ENCODE measurements at regions not wholly inside any gene's neighbourhood (a gene's known extent, or its start where the extent isn't known, plus 50 kb on each side); places are given as distances from the start of the nearest gene placed in this dataset.

DNA sequence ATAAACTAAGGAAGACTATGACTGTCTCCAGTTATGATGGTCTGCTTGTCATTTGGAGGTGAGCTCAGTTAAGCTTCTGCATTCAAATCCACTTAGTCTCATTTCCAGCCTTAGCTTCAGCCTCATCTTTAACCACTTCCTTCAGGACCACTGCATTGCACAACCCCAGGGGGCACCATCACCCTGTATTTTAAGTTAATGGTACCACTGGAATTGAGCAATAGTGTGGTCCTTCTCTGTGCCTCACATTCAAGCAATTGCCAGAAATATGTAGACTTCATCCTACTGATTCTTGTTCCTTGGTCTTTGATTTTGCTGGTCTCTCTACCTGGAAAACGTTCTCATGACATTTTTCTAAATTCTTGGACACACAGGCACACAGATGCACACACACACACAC is 131.5 kb upstream of the PTPN3 start:
- BruUV-seq (replicated peaks) = no TSS peak
- DNase-seq (ENCODE audit: low spot score) = no peak
- POLR2A ChIA-PET (ENCODE audit: low non-redundant PET) = no interaction called here
- H3K27ac ChIP-seq (ENCODE audit: low read depth, low read length, poor library complexity, severe bottlenecking) = no peak overlapping the region
- H3K4me1 ChIP-seq (ENCODE audit: insufficient read depth, low read length, poor library complexity, severe bottlenecking) = no peaks in the 10 kb centered on the region
- no peak overlapping the region for H3K4me3 ChIP-seq (ENCODE audit: low read depth, low read length, poor library complexity, severe bottlenecking)
- peaks cover 2% of the 10 kb centered on the region for H3K27me3 ChIP-seq (replicated peaks; ENCODE audit: insufficient read depth, low read depth, low read length, poor library complexity)
- no peak for TF ChIP-seq EZH2 (IDR thresholded peaks at IDR 0.05; ENCODE audit: borderline replicate concordance, low read depth, low read length, poor library complexity, severe bottlenecking)
- TF ChIP-seq, protein P1, sequence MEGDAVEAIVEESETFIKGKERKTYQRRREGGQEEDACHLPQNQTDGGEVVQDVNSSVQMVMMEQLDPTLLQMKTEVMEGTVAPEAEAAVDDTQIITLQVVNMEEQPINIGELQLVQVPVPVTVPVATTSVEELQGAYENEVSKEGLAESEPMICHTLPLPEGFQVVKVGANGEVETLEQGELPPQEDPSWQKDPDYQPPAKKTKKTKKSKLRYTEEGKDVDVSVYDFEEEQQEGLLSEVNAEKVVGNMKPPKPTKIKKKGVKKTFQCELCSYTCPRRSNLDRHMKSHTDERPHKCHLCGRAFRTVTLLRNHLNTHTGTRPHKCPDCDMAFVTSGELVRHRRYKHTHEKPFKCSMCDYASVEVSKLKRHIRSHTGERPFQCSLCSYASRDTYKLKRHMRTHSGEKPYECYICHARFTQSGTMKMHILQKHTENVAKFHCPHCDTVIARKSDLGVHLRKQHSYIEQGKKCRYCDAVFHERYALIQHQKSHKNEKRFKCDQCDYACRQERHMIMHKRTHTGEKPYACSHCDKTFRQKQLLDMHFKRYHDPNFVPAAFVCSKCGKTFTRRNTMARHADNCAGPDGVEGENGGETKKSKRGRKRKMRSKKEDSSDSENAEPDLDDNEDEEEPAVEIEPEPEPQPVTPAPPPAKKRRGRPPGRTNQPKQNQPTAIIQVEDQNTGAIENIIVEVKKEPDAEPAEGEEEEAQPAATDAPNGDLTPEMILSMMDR (conservative IDR thresholded peaks at IDR 0.05; ENCODE audit: low read depth, low read length) = no peak
- H3K9me3 ChIP-seq (ENCODE audit: low read depth, low read length, poor library complexity, severe bottlenecking) = no peaks in the 10 kb centered on the region
- no peaks in the 10 kb centered on the region for H3K36me3 ChIP-seq (ENCODE audit: insufficient read depth, low read length, poor library complexity, severe bottlenecking)
- CTCF ChIA-PET = no interaction called here
- intact Hi-C loops (cut with micrococcal nuclease; ENCODE audit: unreplicated experiment) = no loop called here

DNA sequence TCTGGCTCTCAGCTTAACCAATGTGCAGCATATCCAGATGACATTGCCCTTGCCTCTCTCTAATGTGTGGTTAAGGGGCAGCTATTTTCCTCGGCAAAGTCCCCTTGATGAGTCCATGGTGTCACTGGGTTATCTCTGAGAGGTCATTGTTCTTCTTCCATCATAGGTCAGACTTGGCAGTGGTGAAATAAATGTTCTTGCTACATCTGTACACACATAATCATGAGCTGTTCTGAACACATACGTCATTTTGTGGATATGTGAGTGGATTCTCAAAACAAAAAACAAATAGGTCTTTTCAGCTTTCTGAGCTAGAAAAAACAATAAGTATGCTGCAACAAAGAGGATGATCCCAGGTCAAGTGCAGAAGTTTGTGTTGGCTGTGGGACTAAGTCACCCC is 134.7 kb upstream of the PTPN3 start:
- Histone ChIP-seq H3K27ac (ENCODE audit: low read depth, low read length, poor library complexity, severe bottlenecking) (no peak overlapping the region), H3K4me1 (ENCODE audit: insufficient read depth, low read length, poor library complexity, severe bottlenecking) (no peaks in the 10 kb centered on the region), H3K4me3 (ENCODE audit: low read depth, low read length, poor library complexity, severe bottlenecking) (no peak overlapping the region), H3K36me3 (ENCODE audit: insufficient read depth, low read length, poor library complexity, severe bottlenecking) (no peaks in the 10 kb centered on the region), H3K27me3 (replicated peaks; ENCODE audit: insufficient read depth, low read depth, low read length, poor library complexity) (no peaks in the 10 kb centered on the region), H3K9me3 (ENCODE audit: low read depth, low read length, poor library complexity, severe bottlenecking) (no peaks in the 10 kb centered on the region)
- BruUV-seq (replicated peaks) = no TSS peak
- intact Hi-C loops (cut with micrococcal nuclease; ENCODE audit: unreplicated experiment) = no loop called here
- ChIA-PET CTCF (interaction anchor here (0.5 kb wide), 1 partner anchor 25 kb away, joined by 6 read pairs; no protein-coding TSS in a partner anchor), POLR2A (ENCODE audit: low non-redundant PET) (no interaction called here)
- no peak for TF ChIP-seq EZH2 (IDR thresholded peaks at IDR 0.05; ENCODE audit: borderline replicate concordance, low read depth, low read length, poor library complexity, severe bottlenecking)
- TF ChIP-seq, protein P1 (conservative IDR thresholded peaks at IDR 0.05; ENCODE audit: low read depth, low read length) = no peak
- no peak for DNase-seq (ENCODE audit: low spot score)

DNA sequence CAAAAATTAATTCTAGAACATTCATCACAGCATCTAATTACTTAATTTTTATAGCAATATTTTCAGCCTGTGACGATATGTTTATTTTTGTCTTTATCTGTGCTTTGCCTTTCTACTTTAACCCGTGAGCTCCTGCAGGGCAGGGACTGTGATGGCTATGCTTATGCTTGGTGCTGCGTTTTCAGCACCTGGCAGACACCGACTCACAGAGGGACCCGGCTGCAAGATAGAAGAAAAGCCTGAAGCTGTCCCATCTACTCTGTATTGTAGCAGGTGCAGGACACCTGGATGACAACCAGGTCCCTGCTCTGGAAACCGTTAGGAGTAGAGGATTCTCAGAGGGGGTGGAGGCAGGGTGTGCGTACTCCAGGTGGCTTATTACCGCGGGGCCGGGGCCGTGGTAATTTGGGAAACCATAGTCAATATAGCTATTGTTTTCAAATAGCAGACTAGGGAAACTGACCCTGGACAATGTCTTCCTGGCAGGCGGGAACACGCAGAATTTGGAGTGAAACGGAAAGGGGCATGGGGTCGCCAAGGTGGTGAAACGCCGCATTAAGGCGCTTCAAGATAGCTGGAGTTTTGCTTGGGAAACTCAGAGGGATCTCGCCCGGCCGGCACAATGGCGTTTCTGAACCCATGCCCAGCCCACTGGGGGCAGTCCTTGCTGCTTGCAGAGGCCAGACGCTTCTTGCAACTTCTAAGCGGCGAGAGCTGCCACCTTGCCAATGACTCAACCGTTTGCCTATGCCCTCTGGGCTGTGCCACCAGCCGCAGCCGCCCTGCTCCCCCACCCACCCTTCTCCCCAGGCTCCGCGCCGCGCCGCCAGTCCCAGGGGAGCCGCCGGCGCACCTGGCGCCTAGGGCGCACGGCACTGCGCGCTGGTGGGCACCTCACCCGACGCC is 140.1 kb upstream of the PALM2AKAP2 start:
- intact Hi-C loops (cut with micrococcal nuclease; ENCODE audit: unreplicated experiment) = no loop called here
- Histone ChIP-seq H3K27ac (ENCODE audit: low read depth, low read length, poor library complexity, severe bottlenecking) (no peak overlapping the region), H3K27me3 (replicated peaks; ENCODE audit: insufficient read depth, low read depth, low read length, poor library complexity) (peaks cover 44% of the 10 kb centered on the region), H3K4me3 (ENCODE audit: low read depth, low read length, poor library complexity, severe bottlenecking) (peak overlapping the region; percentile 43), H3K4me1 (ENCODE audit: insufficient read depth, low read length, poor library complexity, severe bottlenecking) (peaks cover 4% of the 10 kb centered on the region), H3K36me3 (ENCODE audit: insufficient read depth, low read length, poor library complexity, severe bottlenecking) (no peaks in the 10 kb centered on the region), H3K9me3 (ENCODE audit: low read depth, low read length, poor library complexity, severe bottlenecking) (no peaks in the 10 kb centered on the region)
- CTCF ChIA-PET = interaction anchor here (0.7 kb wide), 1 partner anchor 350 kb away, joined by 3 read pairs; no protein-coding TSS in a partner anchor
- POLR2A ChIA-PET (ENCODE audit: low non-redundant PET) = no interaction called here
- TF ChIP-seq, protein P1 (conservative IDR thresholded peaks at IDR 0.05; ENCODE audit: low read depth, low read length) = no peak
- no peak for TF ChIP-seq EZH2 (IDR thresholded peaks at IDR 0.05; ENCODE audit: borderline replicate concordance, low read depth, low read length, poor library complexity, severe bottlenecking)
- DNase-seq (ENCODE audit: low spot score) = peak; percentile 11
- no TSS peak for BruUV-seq (replicated peaks)
